Gastroesophageal sphincter (tissue), 4 donors: ENCODE measurements at regions not wholly inside any gene's neighbourhood (a gene's known extent, or its start where the extent isn't known, plus 50 kb on each side); places are given as distances from the start of the nearest gene placed in this dataset.
A peak's percentile ranks its signal among the peaks of the same experiment; 100 is the strongest.

Experiments used
- ATAC-seq: fragments of 150-250 bp; one replicate; pipeline ENCODE4 v1.9.1; 2016; ENCODE audit warnings: mild to moderate bottlenecking, moderate library complexity
- H3K27ac ChIP-seq, 4 donors: fragments of 200-600 bp; sonication (generic) in 3 of 4; 1 replicate in 3 of 4; 2 replicates in 1 of 4; pipeline ENCODE4 v1.5.1; 2016 to 2019
- H3K27me3 ChIP-seq: fragments of 200-600 bp; sonication (generic); one replicate; pipeline ENCODE4 v1.5.1; 2019
- H3K36me3 ChIP-seq, 2 donors: fragments of 200-600 bp; sonication (generic); one replicate each; pipeline ENCODE4 v1.5.1; 2019; ENCODE audit warnings: control low read depth in 1 of 2
- H3K4me1 ChIP-seq, 3 donors: fragments of 200-600 bp; sonication (generic); 1 replicate in 2 of 3; 2 replicates in 1 of 3; pipeline ENCODE4 v1.5.1; 2016 to 2019; ENCODE audit warnings: control low read depth in 2 of 3
- H3K4me3 ChIP-seq, 2 donors: fragments of 200-600 bp; sonication (generic); one replicate each; pipeline ENCODE4 v1.5.1; 2019; ENCODE audit warnings: mild to moderate bottlenecking in 1 of 2, moderate library complexity in 1 of 2
- H3K9me3 ChIP-seq, 3 donors: fragments of 200-600 bp; sonication (generic); one replicate each; pipeline ENCODE4 v1.5.1; 2017 to 2019; ENCODE audit warnings: control low read depth in 2 of 3
- CTCF ChIP-seq, 4 experiments: fragments of 200-600 bp in 2 of 4; fragments of 450-650 bp in 2 of 4; sonication (generic) in 1 of 4; IDR thresholded peaks; one replicate each; pipeline ENCODE4 v1.5.1; 2017 to 2019; ENCODE audit warnings: antibody characterized with exemption in 4 of 4, mild to moderate bottlenecking in 2 of 4, moderate library complexity in 2 of 4
- EP300 ChIP-seq: sonication (generic); formaldehyde crosslinking; IDR thresholded peaks from one replicate; pipeline ENCODE4 v1.6.1; 2017; ENCODE audit warnings: antibody characterized with exemption, mild to moderate bottlenecking
- POLR2A ChIP-seq, 2 donors: fragments of 450-650 bp; IDR thresholded peaks; one replicate each; pipeline ENCODE4 v1.6.1; 2017; ENCODE audit warnings: antibody characterized with exemption in 2 of 2, mild to moderate bottlenecking in 2 of 2, moderate library complexity in 1 of 2
- POLR2AphosphoS5 ChIP-seq: sonication (generic); formaldehyde crosslinking; IDR thresholded peaks from one replicate; pipeline ENCODE4 v1.6.1; 2017; ENCODE audit warnings: antibody characterized with exemption
- WGBS, 2 donors: methylation state at CpG; one replicate each; pipeline ENCODE4 v1.1.5; 2018; ENCODE audit warnings: low coverage in 1 of 2; 5-methylcytosine and 5-hydroxymethylcytosine counted together

- no peak for ATAC-seq
- Histone ChIP-seq H3K27me3 (no peaks in the 10 kb centered on the region), H3K9me3 (no peaks in the 10 kb centered on the region), H3K4me1 (no peaks in the 10 kb centered on the region), H3K36me3 (no peaks in the 10 kb centered on the region), H3K4me3 (no peak overlapping the region), H3K27ac (no peak overlapping the region)
- TF ChIP-seq POLR2AphosphoS5: no peak
- TF ChIP-seq POLR2A (IDR thresholded peaks at IDR 0.05): no peak
- TF ChIP-seq CTCF (IDR thresholded peaks at IDR 0.05): no peak
- no peak for TF ChIP-seq EP300
- 40% methylated on average over 1 of the region's 1 CpG; no CpG with 5 or more reads in 1 of the 2 donors for WGBS, 2 donors
These were observed 328.6 kb downstream of the ETAA1 start for GRCh38 chr2:67725731-67726130.

- no peaks in the 10 kb centered on the region for H3K36me3 ChIP-seq
- no peaks in the 10 kb centered on the region for H3K27me3 ChIP-seq
- H3K27ac ChIP-seq: no peak overlapping the region
- H3K4me3 ChIP-seq: no peak overlapping the region
- no peak for TF ChIP-seq POLR2A (IDR thresholded peaks at IDR 0.05)
- no peaks in the 10 kb centered on the region for H3K9me3 ChIP-seq
- no peak for ATAC-seq
- H3K4me1 ChIP-seq: no peaks in the 10 kb centered on the region
- WGBS, 2 donors: 85 to 89% methylated on average over 4 of the region's 4 CpGs
These were observed 329.3 kb downstream of the ETAA1 start for GRCh38 chr2:67726416-67726815.

DNA sequence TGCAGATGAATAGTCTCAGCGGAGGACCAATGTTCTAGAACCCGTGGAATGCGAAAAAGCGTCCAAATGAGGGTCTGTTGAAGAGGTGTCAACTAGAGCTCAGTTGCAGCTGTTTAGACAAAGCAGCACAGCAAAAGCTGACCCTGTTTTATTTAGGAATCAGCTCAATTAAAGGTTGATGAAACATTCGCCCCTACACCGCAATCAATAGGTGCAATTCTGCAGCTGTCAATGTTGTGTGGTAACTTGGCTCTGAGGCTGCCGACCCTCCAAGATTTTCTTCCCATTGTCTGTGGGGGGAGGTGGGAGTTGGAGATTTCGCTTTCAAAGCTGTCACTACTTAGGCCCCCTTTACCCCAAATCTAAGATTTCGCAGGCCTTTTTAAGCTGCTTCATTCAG lies 330.0 kb downstream of the ETAA1 start:
- no peaks in the 10 kb centered on the region for H3K27me3 ChIP-seq
- H3K27ac ChIP-seq: no peak overlapping the region
- H3K36me3 ChIP-seq: no peaks in the 10 kb centered on the region
- TF ChIP-seq CTCF (IDR thresholded peaks at IDR 0.05) (no peak), EP300 (no peak), POLR2A (IDR thresholded peaks at IDR 0.05) (no peak)
- no peaks in the 10 kb centered on the region for H3K9me3 ChIP-seq
- 93% methylated on average over 8 to 9 of the region's 9 CpGs for WGBS, 2 donors
- H3K4me3 ChIP-seq: no peak overlapping the region
- no peaks in the 10 kb centered on the region for H3K4me1 ChIP-seq
- ATAC-seq: no peak

DNA sequence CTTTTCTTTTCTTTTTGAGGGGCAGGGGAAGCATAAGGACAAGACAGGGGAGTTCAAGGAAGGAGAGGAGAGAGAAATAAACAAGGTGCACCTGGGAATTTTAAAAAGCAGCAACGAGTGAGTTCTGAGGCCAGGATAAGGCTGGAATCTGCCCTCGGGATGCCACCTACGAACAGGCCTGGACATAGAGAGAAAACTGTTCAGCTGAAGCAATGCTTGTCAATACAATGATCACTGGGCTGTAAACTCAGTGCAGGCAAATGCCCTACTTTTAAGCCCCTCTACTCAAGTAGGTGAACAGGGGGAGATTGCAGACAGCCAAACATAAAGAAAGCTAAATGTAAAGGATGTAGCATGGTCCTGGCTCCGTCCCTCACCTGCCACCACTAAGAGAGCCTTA lies 330.5 kb downstream of the ETAA1 start:
- no peak for TF ChIP-seq POLR2AphosphoS5
- TF ChIP-seq POLR2A (IDR thresholded peaks at IDR 0.05): no peak
- TF ChIP-seq CTCF (IDR thresholded peaks at IDR 0.05): no peak
- TF ChIP-seq EP300: no peak
- Histone ChIP-seq H3K27ac (no peak overlapping the region), H3K9me3 (no peaks in the 10 kb centered on the region), H3K27me3 (no peaks in the 10 kb centered on the region), H3K4me3 (no peak overlapping the region), H3K36me3 (no peaks in the 10 kb centered on the region), H3K4me1 (no peaks in the 10 kb centered on the region)
- no peak for ATAC-seq
- 40 to 88% methylated on average over 1 to 4 of the region's 4 CpGs for WGBS, 2 donors

- TF ChIP-seq EP300 (no peak), POLR2AphosphoS5 (no peak), CTCF (IDR thresholded peaks at IDR 0.05) (no peak), POLR2A (IDR thresholded peaks at IDR 0.05) (no peak)
- H3K9me3 ChIP-seq: no peaks in the 10 kb centered on the region
- H3K27me3 ChIP-seq: no peaks in the 10 kb centered on the region
- H3K27ac ChIP-seq: no peak overlapping the region
- WGBS, 2 donors: 85% methylated on average over 3 of the region's 3 CpGs; no CpG with 5 or more reads in 1 of the 2 donors
- H3K36me3 ChIP-seq: no peaks in the 10 kb centered on the region
- ATAC-seq: no peak
- no peak overlapping the region for H3K4me3 ChIP-seq
- H3K4me1 ChIP-seq: no peaks in the 10 kb centered on the region
These were observed 332.3 kb downstream of the ETAA1 start for GRCh38 chr2:67729474-67729873.

- Histone ChIP-seq H3K4me1 (peaks cover 0 to 4% (median 0%) of the 10 kb centered on the region in 3 donors), H3K9me3 (peaks cover 0 to 1% (median 0%) of the 10 kb centered on the region in 3 donors), H3K27ac (no peak overlapping the region), H3K4me3 (no peak overlapping the region), H3K36me3 (no peaks in the 10 kb centered on the region), H3K27me3 (no peaks in the 10 kb centered on the region)
- 78 to 100% methylated on average over 1 to 3 of the region's 3 CpGs for WGBS, 2 donors
- no peak for ATAC-seq
- TF ChIP-seq POLR2AphosphoS5: no peak
- TF ChIP-seq CTCF (IDR thresholded peaks at IDR 0.05): peak in 1 of 4 experiments; percentile 19
These were observed 329.3 kb downstream of the C1D start for GRCh38 chr2:67733517-67733916.
